Gastrocnemius medialis (tissue), 4 donors: ENCODE measurements at regions not wholly inside any gene's neighbourhood (a gene's known extent, or its start where the extent isn't known, plus 50 kb on each side); places are given as distances from the start of the nearest gene placed in this dataset.

Source experiments
- ATAC-seq, 2 donors: fragments of 150-250 bp; one replicate each; pipeline ENCODE4 v1.9.1; 2016
- DNase-seq, 2 donors: peaks; one replicate each; pipeline ENCODE4 v3.0.0-alpha.2; 2019
- H3K27ac ChIP-seq, 4 donors: fragments of 200-600 bp; sonication (generic); 1 replicate in 1 of 4; 2 replicates in 3 of 4; pipeline ENCODE4 v1.5.1; 2016 to 2018; ENCODE audit warnings: mild to moderate bottlenecking in 2 of 4, moderate library complexity in 1 of 4
- H3K27me3 ChIP-seq, 3 donors: fragments of 200-600 bp; sonication (generic) in 2 of 3; 1 replicate in 1 of 3; 2 replicates in 2 of 3; pipeline versions ENCODE4 v1.5.1 to v1.6.0; 2016 to 2019; ENCODE audit warnings: mild to moderate bottlenecking in 1 of 3, moderate library complexity in 1 of 3
- H3K36me3 ChIP-seq, 2 donors: fragments of 200-600 bp; sonication (generic) in 1 of 2; one replicate each; pipeline ENCODE4 v1.5.1; 2017 to 2018
- H3K4me1 ChIP-seq, 2 donors: fragments of 200-600 bp; sonication (generic) in 1 of 2; one replicate each; pipeline ENCODE4 v1.5.1; 2016 to 2017; ENCODE audit warnings: mild to moderate bottlenecking in 2 of 2
- H3K4me3 ChIP-seq, 4 donors: fragments of 200-600 bp; sonication (generic) in 3 of 4; 1 replicate in 1 of 4; 2 replicates in 3 of 4; pipeline ENCODE4 v1.5.1; 2016 to 2019; ENCODE audit warnings: mild to moderate bottlenecking in 2 of 4
- H3K9me3 ChIP-seq, 3 donors: fragments of 200-600 bp; sonication (generic) in 2 of 3; 1 replicate in 1 of 3; 2 replicates in 2 of 3; pipeline ENCODE4 v1.5.1; 2016 to 2019
- POLR2A ChIP-seq, 2 donors: fragments of 450-650 bp; IDR thresholded peaks; one replicate each; pipeline ENCODE4 v1.6.1; 2017; ENCODE audit warnings: antibody characterized with exemption in 2 of 2, mild to moderate bottlenecking in 2 of 2, moderate library complexity in 2 of 2
- in situ Hi-C, 4 donors: fragments of 200-750 bp; cut with MboI; loops; one replicate each; pipeline versions ENCODE4 v1.15.0 to v1.8.0; 2017; ENCODE audit warnings: low sequenced_read_pairs in 4 of 4
- intact Hi-C: fragments of 100-400 bp; cut with DNase I; formaldehyde crosslinking; loops from one replicate; pipeline ENCODE4 v1.15.1; 2023; ENCODE audit warnings: low total_unique reads
- TF ChIP-seq, protein P1 (sequence below), 5 experiments: fragments of 450-650 bp in 3 of 5; fragments of 200-600 bp in 2 of 5; sonication (generic) in 2 of 5; IDR thresholded peaks in 4 of 5; conservative IDR thresholded peaks in 1 of 5; 1 replicate in 4 of 5; 2 replicates in 1 of 5; pipeline ENCODE4 v1.5.1; 2016 to 2019; ENCODE audit warnings: antibody characterized with exemption in 5 of 5, mild to moderate bottlenecking in 3 of 5, moderate library complexity in 3 of 5

DNA sequence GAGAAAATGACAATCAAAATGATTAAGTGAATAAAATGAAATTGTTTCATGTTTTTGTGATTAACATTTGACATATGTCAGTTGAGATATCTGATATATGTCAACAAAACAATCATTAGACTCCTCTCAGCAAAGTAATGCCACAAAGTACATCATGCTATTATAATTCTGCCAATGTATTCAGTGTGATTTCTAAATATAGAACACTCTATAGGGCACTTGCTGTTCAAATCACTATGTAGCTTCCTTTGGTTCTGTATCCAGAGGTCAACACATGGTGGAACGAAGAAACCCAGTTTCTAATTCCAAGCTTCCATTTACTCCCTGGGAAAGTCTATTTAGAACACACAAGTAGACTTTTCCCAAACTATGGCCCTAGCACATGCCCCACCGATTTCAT lies 227.5 kb upstream of the FAM83B start:
- TF ChIP-seq, protein P1, sequence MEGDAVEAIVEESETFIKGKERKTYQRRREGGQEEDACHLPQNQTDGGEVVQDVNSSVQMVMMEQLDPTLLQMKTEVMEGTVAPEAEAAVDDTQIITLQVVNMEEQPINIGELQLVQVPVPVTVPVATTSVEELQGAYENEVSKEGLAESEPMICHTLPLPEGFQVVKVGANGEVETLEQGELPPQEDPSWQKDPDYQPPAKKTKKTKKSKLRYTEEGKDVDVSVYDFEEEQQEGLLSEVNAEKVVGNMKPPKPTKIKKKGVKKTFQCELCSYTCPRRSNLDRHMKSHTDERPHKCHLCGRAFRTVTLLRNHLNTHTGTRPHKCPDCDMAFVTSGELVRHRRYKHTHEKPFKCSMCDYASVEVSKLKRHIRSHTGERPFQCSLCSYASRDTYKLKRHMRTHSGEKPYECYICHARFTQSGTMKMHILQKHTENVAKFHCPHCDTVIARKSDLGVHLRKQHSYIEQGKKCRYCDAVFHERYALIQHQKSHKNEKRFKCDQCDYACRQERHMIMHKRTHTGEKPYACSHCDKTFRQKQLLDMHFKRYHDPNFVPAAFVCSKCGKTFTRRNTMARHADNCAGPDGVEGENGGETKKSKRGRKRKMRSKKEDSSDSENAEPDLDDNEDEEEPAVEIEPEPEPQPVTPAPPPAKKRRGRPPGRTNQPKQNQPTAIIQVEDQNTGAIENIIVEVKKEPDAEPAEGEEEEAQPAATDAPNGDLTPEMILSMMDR (IDR thresholded peaks at IDR 0.05 in 4 of 5, conservative IDR thresholded peaks at IDR 0.05 in 1 of 5), result no peak
- no peak for TF ChIP-seq POLR2A (IDR thresholded peaks at IDR 0.05)
- Histone ChIP-seq H3K36me3 (no peaks in the 10 kb centered on the region), H3K9me3 (no peaks in the 10 kb centered on the region), H3K27me3 (no peaks in the 10 kb centered on the region), H3K4me1 (peaks cover 15% of the 10 kb centered on the region in 2 donors), H3K4me3 (no peak overlapping the region), H3K27ac (peak overlapping the region in 1 of 4 donors; percentile 62)
- ATAC-seq, result peak in 1 of 2 donors; percentile 61
- no peak for DNase-seq
- in situ Hi-C loops, result no loop called here
- intact Hi-C loops, result no loop called here

DNA sequence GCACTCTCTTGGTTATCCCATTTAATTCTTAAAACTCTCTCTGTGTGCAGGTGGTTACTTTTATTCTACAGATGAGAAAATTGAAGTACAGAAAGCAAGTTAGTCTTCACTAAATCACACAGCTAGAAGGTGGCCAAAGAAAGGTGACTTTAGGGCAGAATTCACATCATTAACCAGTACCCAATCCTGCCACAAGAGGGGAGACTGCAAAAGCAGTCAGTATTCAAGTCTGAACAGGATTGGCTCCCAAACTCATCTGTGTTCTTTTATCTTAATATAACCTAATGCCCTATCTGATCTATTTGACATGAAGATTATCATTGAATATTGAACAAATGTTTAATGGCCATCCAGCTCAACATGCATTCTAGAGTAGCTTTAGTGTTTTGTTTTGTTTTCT lies 225.3 kb upstream of the FAM83B start:
- in situ Hi-C loops, result no loop called here

DNA sequence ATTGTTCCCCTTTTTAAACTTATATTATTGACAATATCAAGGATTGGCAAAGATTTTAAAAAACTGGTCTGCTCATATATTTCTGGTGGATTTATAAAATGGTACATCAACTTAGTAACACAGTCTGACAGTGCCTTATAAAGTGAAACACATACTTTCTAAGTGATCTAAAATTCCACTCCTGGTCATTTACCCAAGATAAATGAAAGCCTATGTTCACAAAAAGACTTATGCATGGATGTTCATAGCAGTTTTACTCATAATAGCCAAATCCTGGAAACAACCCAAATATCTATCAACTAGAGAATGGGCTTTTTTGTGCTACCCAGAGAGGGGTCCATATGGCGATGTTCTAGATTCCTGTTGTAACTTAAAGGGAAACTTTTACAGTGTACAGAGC lies 222.4 kb upstream of the FAM83B start:
- no peak for ATAC-seq
- peaks cover 3 to 4% of the 10 kb centered on the region in 2 donors for H3K4me1 ChIP-seq
- TF ChIP-seq, protein P1 (IDR thresholded peaks at IDR 0.05 in 4 of 5, conservative IDR thresholded peaks at IDR 0.05 in 1 of 5), result no peak
- no peak for TF ChIP-seq POLR2A (IDR thresholded peaks at IDR 0.05)

More for the DNA sequence above, 225.3 kb upstream of the FAM83B start:
- Histone ChIP-seq H3K4me3 (no peak overlapping the region), H3K27me3 (no peaks in the 10 kb centered on the region), H3K9me3 (no peaks in the 10 kb centered on the region), H3K27ac (no peak overlapping the region), H3K36me3 (no peaks in the 10 kb centered on the region), H3K4me1 (peaks cover 8 to 15% of the 10 kb centered on the region in 2 donors)
- ATAC-seq (no peak), DNase-seq (no peak)
- TF ChIP-seq, protein P1 (IDR thresholded peaks at IDR 0.05 in 4 of 5, conservative IDR thresholded peaks at IDR 0.05 in 1 of 5), result no peak
- no peak for TF ChIP-seq POLR2A (IDR thresholded peaks at IDR 0.05)
- intact Hi-C loops, result no loop called here

DNA sequence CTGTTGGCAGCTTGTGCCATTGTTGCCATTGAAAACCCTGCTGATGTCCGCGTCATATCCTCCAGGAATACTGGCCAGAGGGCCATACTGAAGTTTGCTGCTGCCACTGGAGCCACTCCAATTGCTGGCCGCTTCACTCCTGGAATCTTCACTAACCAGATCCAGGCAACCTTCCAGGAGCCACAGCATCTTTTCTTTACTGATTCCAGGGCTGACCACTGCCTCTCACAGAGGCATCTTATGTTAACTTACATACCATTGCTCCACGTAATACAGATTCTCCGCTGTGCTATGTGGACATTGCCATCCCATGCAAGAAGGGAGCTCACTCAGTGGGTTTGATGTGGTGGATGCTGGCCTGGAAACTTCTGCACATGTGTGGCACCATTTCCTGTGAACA lies 221.8 kb upstream of the FAM83B start:
- in situ Hi-C loops (no loop called here), intact Hi-C loops (no loop called here)
- no peaks in the 10 kb centered on the region for H3K27me3 ChIP-seq
- ATAC-seq (no peak), DNase-seq (no peak)
- TF ChIP-seq POLR2A (IDR thresholded peaks at IDR 0.05), result no peak
- TF ChIP-seq, protein P1 (IDR thresholded peaks at IDR 0.05 in 4 of 5, conservative IDR thresholded peaks at IDR 0.05 in 1 of 5), result no peak
- no peaks in the 10 kb centered on the region for H3K4me1 ChIP-seq
- H3K27ac ChIP-seq, result no peak overlapping the region
- H3K9me3 ChIP-seq, result no peaks in the 10 kb centered on the region
- no peak overlapping the region for H3K4me3 ChIP-seq
- H3K36me3 ChIP-seq, result no peaks in the 10 kb centered on the region

More for the DNA sequence above, 222.4 kb upstream of the FAM83B start:
- H3K27ac ChIP-seq, result no peak overlapping the region
- no peak overlapping the region for H3K4me3 ChIP-seq
- no peaks in the 10 kb centered on the region for H3K36me3 ChIP-seq
- H3K27me3 ChIP-seq, result no peaks in the 10 kb centered on the region
- in situ Hi-C loops (no loop called here), intact Hi-C loops (no loop called here)
- no peak for DNase-seq
- H3K9me3 ChIP-seq, result no peaks in the 10 kb centered on the region

DNA sequence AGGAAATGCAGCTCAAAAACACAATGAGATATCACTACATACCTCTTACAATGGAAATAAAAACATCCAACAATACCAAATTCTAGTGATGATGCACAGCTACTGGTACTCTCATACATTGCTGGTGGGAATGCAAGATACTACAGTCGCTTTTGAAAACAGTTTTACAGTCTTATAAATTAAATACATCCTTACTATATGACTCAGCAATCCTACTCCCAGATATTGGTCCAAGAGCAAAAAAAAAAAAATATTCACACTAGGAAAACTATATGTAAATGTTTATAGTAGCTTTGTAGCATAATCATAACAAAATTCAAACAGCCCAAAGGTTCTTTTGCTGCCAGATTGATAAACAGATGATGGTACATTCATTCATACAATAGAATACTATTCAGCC lies 217.4 kb upstream of the FAM83B start:
- Histone ChIP-seq H3K27ac (no peak overlapping the region), H3K27me3 (no peaks in the 10 kb centered on the region), H3K9me3 (no peaks in the 10 kb centered on the region), H3K4me1 (peaks cover 0 to 7% of the 10 kb centered on the region in 2 donors), H3K36me3 (no peaks in the 10 kb centered on the region), H3K4me3 (no peak overlapping the region)
- intact Hi-C loops, result no loop called here
- TF ChIP-seq, protein P1 (IDR thresholded peaks at IDR 0.05 in 4 of 5, conservative IDR thresholded peaks at IDR 0.05 in 1 of 5), result no peak
- ATAC-seq (no peak), DNase-seq (no peak)
- in situ Hi-C loops, result no loop called here
